A549 (cell line): ENCODE measurements at regions not wholly inside any gene's neighbourhood (a gene's known extent, or its start where the extent isn't known, plus 50 kb on each side); places are given as distances from the start of the nearest gene placed in this dataset.

Experiments used
- ATAC-seq, 2 experiments: fragments of 200-7000 bp in 1 of 2; fragments of >200 bp in 1 of 2; cut with Nextera tagmentation in 1 of 2; cut with Tn5 transposase in 1 of 2; 3 replicates each; pipeline versions ENCODE4 v1.8.0 to v1.9.1; 2018 to 2020; ENCODE audit warnings: mild to moderate bottlenecking in 1 of 2, moderate library complexity in 1 of 2
- CTCF ChIA-PET: fragments of 300-600 bp; sonication (Branson Sonifier 250); formaldehyde crosslinking; extraction: SDS; loops from one replicate; lab custom pipeline; 2021; ENCODE audit warnings: antibody characterized with exemption, inconsistent platforms; lab: Yijun Ruan, JAX
- POLR2A ChIA-PET: fragments of 350-600 bp; formaldehyde crosslinking; extraction: SDS; loops from one replicate; lab custom pipeline; 2021; ENCODE audit warnings: antibody characterized with exemption, inconsistent platforms; lab: Yijun Ruan, JAX
- DNase-seq, 2 experiments: peaks; one replicate each; pipeline versions ENCODE4 v3.0.0 to v3.0.0-alpha.2; 2011 to 2016; ENCODE audit warnings: low read depth in 1 of 2, low spot score in 1 of 2
- FAIRE-seq: peaks from 2 replicates; lab custom pipeline; 2011; peaks lifted over from hg19 to GRCh38; lab: Jason Lieb, UNC
- H3K27ac ChIP-seq, 2 experiments: fragments of >200 bp; sonication (Bioruptor Twin); formaldehyde crosslinking; 3 replicates each; pipeline ENCODE4 v1.5.1; 2016 to 2017
- H3K4me1 ChIP-seq: fragments of >200 bp; sonication (Bioruptor Twin); formaldehyde crosslinking; 3 replicates; pipeline ENCODE4 v1.6.1; 2016
- H3K4me2 ChIP-seq: fragments of >200 bp; sonication (Bioruptor Twin); formaldehyde crosslinking; 3 replicates; pipeline ENCODE4 v1.6.1; 2016
- H3K4me3 ChIP-seq: fragments of >200 bp; sonication (Bioruptor Twin); formaldehyde crosslinking; 3 replicates; pipeline ENCODE4 v1.5.1; 2016
- H3K9me3 ChIP-seq: fragments of >200 bp; sonication (Bioruptor Twin); formaldehyde crosslinking; 3 replicates; pipeline ENCODE4 v1.6.1; 2016
- ATOH8 ChIP-seq: fragments of 250-450 bp; sonication (Bioruptor Pico); IDR thresholded peaks from 2 replicates; pipeline ENCODE4 v1.5.0; 2020; ENCODE audit warnings: low read depth, mild to moderate bottlenecking, moderate library complexity
- BHLHE40 ChIP-seq: IDR thresholded peaks from 2 replicates; pipeline ENCODE4 v1.6.1; 2012; ENCODE audit warnings: low read depth, low read length, inconsistent platforms
- CHD2 ChIP-seq: fragments of 150-350 bp; IDR thresholded peaks from 2 replicates; pipeline ENCODE4 v1.6.1; 2014; ENCODE audit warnings: low read length; ENCODE audit not compliant: partially characterized antibody
- HES2 ChIP-seq: fragments of >200 bp; sonication (Bioruptor Twin); formaldehyde crosslinking; IDR thresholded peaks from 2 replicates; pipeline ENCODE4 v1.6.1; 2016
- HMGXB4 ChIP-seq: fragments of 250-450 bp; sonication (Bioruptor Pico); IDR thresholded peaks from 2 replicates; pipeline ENCODE4 v1.5.0; 2021; ENCODE audit warnings: mild to moderate bottlenecking, moderate library complexity, borderline replicate concordance
- HOXA7 ChIP-seq: fragments of 250-450 bp; sonication (Bioruptor Pico); IDR thresholded peaks from 2 replicates; pipeline ENCODE4 v1.5.0; 2020; ENCODE audit warnings: mild to moderate bottlenecking, moderate library complexity
- HOXB13 ChIP-seq: fragments of 250-450 bp; sonication (Bioruptor Pico); IDR thresholded peaks from 2 replicates; pipeline ENCODE4 v1.5.0; 2020; ENCODE audit warnings: low read depth, mild to moderate bottlenecking, moderate library complexity
- HOXB5 ChIP-seq: fragments of 250-450 bp; sonication (Bioruptor Pico); IDR thresholded peaks from 2 replicates; pipeline ENCODE4 v1.5.0; 2020; ENCODE audit warnings: mild to moderate bottlenecking, moderate library complexity
- JUN ChIP-seq, 2 experiments: fragments of >200 bp; sonication (Bioruptor Twin); formaldehyde crosslinking; IDR thresholded peaks; 2 replicates in 1 of 2; 3 replicates in 1 of 2; pipeline ENCODE4 v1.6.1; 2016 to 2017
- JUNB ChIP-seq: fragments of >200 bp; sonication (Bioruptor Twin); formaldehyde crosslinking; IDR thresholded peaks from 2 replicates; pipeline ENCODE4 v1.6.1; 2016
- KDM1A ChIP-seq: fragments of 200-600 bp; sonication (generic); IDR thresholded peaks from 2 replicates; pipeline ENCODE4 v1.6.1; 2016; ENCODE audit warnings: low read depth, mild to moderate bottlenecking
- MAFK ChIP-seq: fragments of 450-650 bp; IDR thresholded peaks from 2 replicates; pipeline ENCODE4 v1.6.1; 2014; ENCODE audit not compliant: partially characterized antibody
- MYC ChIP-seq: IDR thresholded peaks from 2 replicates; pipeline ENCODE4 v1.6.1; 2012; ENCODE audit warnings: mild to moderate bottlenecking, inconsistent platforms, low read length, improper control_type of control experiment, borderline replicate concordance
- NFE2L2 ChIP-seq: fragments of 150-350 bp; conservative IDR thresholded peaks from 2 replicates; pipeline ENCODE4 v1.6.1; 2014; ENCODE audit warnings: low read length
- RAD21 ChIP-seq, 2 experiments: fragments of >200 bp in 1 of 2; sonication (Bioruptor Twin) in 1 of 2; formaldehyde crosslinking in 1 of 2; IDR thresholded peaks in 1 of 2; conservative IDR thresholded peaks in 1 of 2; 2 replicates in 1 of 2; 3 replicates in 1 of 2; pipeline ENCODE4 v1.6.1; 2012 to 2018; ENCODE audit warnings: inconsistent platforms in 1 of 2
- SMC3 ChIP-seq: fragments of >200 bp; sonication (Bioruptor Twin); formaldehyde crosslinking; IDR thresholded peaks from 3 replicates; pipeline ENCODE4 v1.6.1; 2018; ENCODE audit warnings: inconsistent platforms
- SREBF2 ChIP-seq: fragments of 450-650 bp; IDR thresholded peaks from 2 replicates; pipeline ENCODE4 v1.6.1; 2014; ENCODE audit warnings: mild to moderate bottlenecking, moderate library complexity
- TFCP2L1 ChIP-seq: fragments of 250-450 bp; sonication (Bioruptor Pico); IDR thresholded peaks from 2 replicates; pipeline ENCODE4 v1.5.0; 2021; ENCODE audit warnings: mild to moderate bottlenecking
- TP53 ChIP-seq: fragments of 250-450 bp; sonication (Bioruptor Pico); IDR thresholded peaks from 2 replicates; pipeline ENCODE4 v1.5.0; 2021; ENCODE audit warnings: mild to moderate bottlenecking, moderate library complexity
- USF2 ChIP-seq: fragments of 450-650 bp; IDR thresholded peaks from 2 replicates; pipeline ENCODE4 v1.6.1; 2014; ENCODE audit warnings: antibody characterized with exemption
- ZSCAN20 ChIP-seq: fragments of 250-450 bp; sonication (Bioruptor Pico); IDR thresholded peaks from 2 replicates; pipeline ENCODE4 v1.8.0; 2022; ENCODE audit warnings: mild to moderate bottlenecking, moderate library complexity
- WGBS: methylation state at CpG from one replicate; pipeline ENCODE4 v1.1.6; 2017; ENCODE audit errors: missing lambda C conversion rate; 5-methylcytosine and 5-hydroxymethylcytosine counted together
- TF ChIP-seq, protein P1 (sequence below): fragments of >200 bp; sonication (Bioruptor Twin); formaldehyde crosslinking; IDR thresholded peaks from 3 replicates; pipeline ENCODE4 v1.5.1; 2016

- H3K4me3 ChIP-seq, result no peak overlapping the region
- ChIA-PET CTCF (no interaction called here), POLR2A (no interaction called here)
- no peak overlapping the region for H3K27ac ChIP-seq
- ATAC-seq (no peak), FAIRE-seq (no peak), DNase-seq (no peak)
- WGBS, result 5% methylated on average over 7 of the region's 7 CpGs
- no peak for TF ChIP-seq USF2
- no peak for TF ChIP-seq ZSCAN20
- TF ChIP-seq TFCP2L1 (CRISPR knock-in tag), result no peak
- TF ChIP-seq RAD21 (conservative IDR thresholded peaks at IDR 0.05 in 1 of 2, IDR thresholded peaks at IDR 0.05 in 1 of 2), result no peak
- no peaks in the 10 kb centered on the region for H3K9me3 ChIP-seq
- H3K4me1 ChIP-seq, result no peaks in the 10 kb centered on the region
- no peak overlapping the region for H3K4me2 ChIP-seq
These were observed 235.3 kb upstream of the MKI67 start for GRCh38 chr10:128361487-128361886.

- no peak overlapping the region for H3K27ac ChIP-seq
These were observed 236.3 kb upstream of the MKI67 start for GRCh38 chr10:128362514-128362913.

More at GRCh38 chr10:128362514-128362913, 236.3 kb upstream of the MKI67 start:
- H3K4me2 ChIP-seq, result no peak overlapping the region
- POLR2A ChIA-PET, result no interaction called here
- H3K4me1 ChIP-seq, result no peaks in the 10 kb centered on the region
- TF ChIP-seq ATOH8 (no peak), TP53 (CRISPR knock-in tag) (no peak), ZSCAN20 (no peak), MAFK (no peak), NFE2L2 (no peak), BHLHE40 (no peak), HOXB13 (CRISPR knock-in tag) (no peak), HMGXB4 (CRISPR knock-in tag) (no peak), SMC3 (no peak), MYC (no peak), SREBF2 (no peak), JUN (IDR thresholded peaks at IDR 0.05) (no peak), JUNB (no peak), CHD2 (no peak), HOXB5 (CRISPR knock-in tag) (no peak), HOXA7 (no peak), HES2 (no peak), KDM1A (no peak)
- TF ChIP-seq, protein P1, sequence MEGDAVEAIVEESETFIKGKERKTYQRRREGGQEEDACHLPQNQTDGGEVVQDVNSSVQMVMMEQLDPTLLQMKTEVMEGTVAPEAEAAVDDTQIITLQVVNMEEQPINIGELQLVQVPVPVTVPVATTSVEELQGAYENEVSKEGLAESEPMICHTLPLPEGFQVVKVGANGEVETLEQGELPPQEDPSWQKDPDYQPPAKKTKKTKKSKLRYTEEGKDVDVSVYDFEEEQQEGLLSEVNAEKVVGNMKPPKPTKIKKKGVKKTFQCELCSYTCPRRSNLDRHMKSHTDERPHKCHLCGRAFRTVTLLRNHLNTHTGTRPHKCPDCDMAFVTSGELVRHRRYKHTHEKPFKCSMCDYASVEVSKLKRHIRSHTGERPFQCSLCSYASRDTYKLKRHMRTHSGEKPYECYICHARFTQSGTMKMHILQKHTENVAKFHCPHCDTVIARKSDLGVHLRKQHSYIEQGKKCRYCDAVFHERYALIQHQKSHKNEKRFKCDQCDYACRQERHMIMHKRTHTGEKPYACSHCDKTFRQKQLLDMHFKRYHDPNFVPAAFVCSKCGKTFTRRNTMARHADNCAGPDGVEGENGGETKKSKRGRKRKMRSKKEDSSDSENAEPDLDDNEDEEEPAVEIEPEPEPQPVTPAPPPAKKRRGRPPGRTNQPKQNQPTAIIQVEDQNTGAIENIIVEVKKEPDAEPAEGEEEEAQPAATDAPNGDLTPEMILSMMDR, result no peak
- no peak for DNase-seq
- CTCF ChIA-PET, result no interaction called here
- H3K4me3 ChIP-seq, result no peak overlapping the region
- no peak for ATAC-seq
- WGBS, result 4% methylated on average over 4 of the region's 4 CpGs
- no peak for FAIRE-seq
- no peaks in the 10 kb centered on the region for H3K9me3 ChIP-seq
